ENCODE measurements at regions not wholly inside any gene's neighbourhood (a gene's known extent, or its start where the extent isn't known, plus 50 kb on each side); places are given as distances from the start of the nearest gene placed in this dataset.
"Not testable (repeated sequence)": the region's sequence is repeated elsewhere in the genome, so short reads cannot be mapped to it uniquely, and the experiment has no call there.

DNA sequence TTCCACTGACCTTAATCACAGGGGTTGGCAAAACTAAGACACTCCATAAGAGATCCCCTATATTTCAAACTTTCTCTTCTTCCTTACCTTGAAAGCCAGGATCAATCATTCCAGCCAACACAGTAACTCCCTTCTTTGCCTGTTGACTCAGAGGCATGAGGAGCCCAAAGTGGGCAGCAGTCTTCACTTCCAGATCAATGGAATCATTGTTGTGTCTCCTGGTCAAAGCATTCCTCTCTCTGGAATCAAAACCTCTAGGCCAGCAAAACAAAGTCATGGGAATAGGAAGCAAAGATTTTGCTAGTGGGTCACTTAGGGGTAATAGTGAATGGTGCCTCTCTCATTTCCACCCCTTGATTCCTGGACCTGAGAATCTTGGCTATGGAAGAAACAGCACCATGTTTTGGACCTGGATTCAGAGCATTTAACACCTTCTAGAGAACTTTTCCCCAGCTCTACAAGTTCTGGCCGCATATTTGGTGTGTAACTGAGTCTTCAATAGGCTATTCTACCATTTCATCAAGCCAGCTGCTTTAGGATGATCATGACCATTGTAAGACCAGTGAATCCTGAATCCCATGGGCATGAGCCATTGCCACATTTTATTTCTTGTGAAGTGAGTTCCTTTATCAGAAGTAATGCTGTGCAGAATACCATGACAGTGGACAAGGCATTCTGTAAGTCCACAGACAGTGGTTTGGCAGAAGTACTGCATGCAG lies 65.7 kb upstream of the SERPINE2 start:
- no peak for DNase-seq

DNA sequence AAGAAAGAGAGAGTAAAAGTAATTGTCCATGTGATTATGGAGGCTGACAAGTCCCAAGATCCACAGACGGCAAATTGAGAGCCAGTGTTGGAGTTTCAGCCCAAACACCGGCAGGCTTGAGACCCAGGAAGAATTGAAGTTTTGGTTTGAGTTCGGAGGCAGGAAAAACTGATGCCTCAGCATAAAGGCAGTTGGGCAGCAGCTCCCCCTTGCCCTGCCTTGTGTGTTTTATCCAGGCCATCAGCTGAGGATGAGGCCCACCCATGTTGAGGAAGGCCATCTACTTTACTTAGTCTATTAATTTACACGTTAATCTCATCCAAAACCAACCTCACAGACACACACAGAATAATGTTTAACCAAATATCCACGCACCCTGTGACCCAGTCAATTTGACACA lies 64.6 kb upstream of the SERPINE2 start:
- no peak for DNase-seq

DNA sequence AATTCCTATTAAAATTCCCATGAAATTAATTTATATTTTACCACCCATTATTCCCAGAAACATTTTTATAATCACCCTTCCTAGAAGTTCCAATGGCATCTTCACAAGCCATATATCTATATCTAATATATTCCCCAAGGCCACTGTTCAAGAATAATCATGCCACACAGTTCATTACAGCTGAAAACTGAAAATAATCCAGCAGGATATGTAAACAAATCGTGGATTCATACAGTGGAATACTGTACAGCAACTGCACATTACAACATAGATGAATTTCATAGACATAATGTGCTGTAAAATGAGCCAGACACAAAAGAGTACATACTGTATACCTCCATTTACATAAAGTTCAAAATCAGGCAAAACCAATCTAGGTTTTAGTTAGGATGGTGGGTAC lies 63.9 kb upstream of the SERPINE2 start:
- DNase-seq: no peak

DNA sequence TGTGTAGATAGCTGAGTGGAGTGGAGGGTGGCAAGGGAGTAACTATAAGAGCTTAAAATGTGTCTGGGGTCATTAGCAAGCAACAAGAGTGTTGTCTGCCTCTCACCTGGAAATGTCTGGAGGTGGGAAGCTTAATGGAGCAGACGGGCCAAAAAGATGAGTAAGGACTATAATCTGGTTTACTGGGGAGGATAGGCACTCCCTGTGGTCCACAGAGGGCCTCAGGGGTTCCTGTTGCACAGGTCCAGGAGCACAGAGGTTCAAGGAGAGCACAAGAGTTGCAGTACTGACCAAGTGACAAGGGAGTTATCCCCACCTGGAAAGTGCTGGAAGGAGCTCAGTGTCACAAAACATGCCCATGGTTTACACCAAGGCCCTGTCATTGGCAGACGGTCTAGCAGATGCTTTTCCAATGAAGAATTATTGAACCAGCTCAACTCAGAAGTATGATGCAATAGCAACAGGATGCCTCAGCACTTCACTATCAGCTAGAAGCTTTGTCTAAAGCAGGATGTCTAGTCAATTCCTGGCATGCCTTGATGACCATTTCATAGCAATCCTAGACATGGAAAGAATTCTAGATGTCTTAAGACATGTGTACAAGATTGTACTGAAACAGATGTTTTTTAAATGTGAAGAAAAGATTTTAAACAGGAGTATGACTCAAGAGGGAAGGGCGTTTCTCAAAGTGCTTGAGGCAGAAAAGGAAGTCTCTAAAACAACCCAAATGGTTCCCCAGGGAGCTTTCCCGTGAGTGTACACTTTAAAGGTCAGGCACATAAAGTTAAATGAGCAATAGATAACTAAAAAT lies 62.9 kb upstream of the SERPINE2 start:
- DNase-seq: no peak

DNA sequence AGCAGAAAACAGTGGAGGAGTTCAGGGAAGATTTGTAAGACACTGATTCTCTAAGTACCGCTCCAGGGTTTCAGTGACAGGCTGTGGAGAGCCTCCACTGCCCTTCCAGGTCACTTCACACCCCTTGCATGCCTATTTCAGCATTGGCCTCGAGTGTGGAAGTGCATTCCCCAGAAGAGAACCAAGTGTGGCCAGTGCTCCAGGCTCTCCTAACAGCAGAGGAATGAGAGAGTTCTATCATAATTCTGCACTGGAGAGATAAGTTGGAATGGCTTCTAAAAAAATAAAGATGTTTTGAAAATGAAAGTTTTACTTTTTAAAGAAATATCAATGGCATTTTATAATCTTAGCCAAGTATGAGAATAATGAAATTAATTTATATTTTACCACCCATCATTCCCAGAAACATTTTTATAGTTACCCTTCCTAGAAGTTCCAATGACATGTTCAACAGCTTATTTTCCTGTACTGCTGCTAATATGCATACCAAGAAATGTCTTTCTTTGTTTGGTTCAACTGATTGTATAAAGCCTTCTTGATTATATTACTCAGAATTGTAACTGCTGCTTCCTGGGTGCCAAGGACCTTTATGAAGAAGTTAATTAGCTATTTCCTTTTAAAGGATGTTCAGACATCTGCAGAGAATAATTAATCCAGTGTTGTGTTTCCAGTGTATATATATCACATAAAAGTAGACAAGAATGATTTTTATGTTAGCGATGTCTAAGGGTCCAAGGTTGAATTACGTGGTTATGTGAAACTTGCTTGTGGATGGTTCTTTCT lies 61.0 kb upstream of the SERPINE2 start:
- DNase-seq: no peak

DNA sequence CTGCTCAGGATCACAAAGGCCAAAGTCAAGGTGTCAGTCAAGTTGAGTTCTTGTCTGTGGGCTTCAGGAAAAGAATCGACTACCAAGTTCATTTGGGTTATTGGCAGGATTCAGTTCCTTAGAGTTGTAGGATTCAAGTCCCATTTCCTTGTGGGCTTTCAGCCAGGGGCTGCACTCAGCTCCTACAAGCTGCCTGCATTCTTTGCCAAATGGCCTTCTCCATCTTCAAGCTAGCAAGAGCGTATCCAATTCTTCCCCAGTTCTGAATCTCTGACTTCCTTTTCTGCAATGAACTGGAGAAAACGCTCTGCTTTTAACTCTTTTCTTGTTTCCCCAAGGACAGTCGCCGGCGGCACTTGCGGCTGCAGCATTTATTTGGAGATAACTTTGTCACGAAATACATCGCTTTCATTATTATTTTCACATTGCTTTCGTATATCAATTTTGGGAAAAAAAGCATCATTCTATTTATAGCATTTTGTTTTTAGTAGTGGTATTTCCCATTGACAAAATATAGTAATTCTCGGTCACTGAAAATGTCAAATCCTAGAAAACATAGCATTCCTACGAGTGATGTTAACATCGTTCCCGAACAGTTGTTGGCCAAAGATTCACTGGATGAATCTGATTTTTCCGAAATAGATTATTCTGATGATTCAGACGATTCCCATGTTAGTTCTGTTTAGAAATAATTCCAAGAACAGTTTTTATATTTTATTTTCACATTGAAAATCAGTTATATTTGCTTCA lies 59.6 kb upstream of the SERPINE2 start:
- no peak for DNase-seq

DNA sequence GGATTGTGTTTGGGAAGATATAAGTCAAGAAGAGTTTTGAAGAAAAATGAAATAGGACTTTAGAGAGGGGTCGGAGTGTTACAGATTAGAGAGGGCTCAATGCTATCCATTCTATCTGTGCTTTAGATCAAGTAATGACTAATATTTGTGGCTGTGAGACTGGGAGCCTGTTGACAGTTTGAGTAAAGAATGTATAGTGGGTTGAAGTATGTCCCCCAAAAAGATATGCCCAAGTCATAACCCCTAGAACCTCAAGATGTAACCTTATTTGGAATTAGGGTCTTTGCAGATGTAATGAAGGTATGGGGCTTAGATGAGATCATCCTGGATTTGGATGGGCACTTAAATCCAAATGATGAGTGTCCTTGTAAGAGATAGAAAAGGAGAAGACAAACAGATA lies 55.3 kb upstream of the SERPINE2 start:
- no peak for DNase-seq

DNA sequence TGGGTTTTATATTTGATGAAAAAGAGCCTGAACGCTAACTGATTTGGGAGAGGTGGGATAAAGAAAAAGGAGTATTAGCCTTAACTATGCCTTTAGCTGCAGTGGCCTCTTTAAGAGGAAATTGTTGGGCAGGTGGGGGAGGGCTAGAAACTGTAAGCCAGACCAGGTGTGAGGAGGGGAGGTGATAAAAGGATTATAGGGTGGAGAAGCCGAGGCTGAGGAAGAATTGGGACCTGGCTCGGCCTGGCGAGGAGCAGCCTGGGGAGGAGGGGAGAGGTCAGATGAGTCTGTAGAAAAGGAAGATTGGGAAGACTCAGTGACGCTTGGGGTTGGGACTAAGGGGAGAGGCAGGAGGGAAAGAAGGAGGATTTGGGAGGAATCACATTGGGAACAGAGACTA lies 52.6 kb upstream of the SERPINE2 start:
- not testable (repeated sequence) for DNase-seq

DNA sequence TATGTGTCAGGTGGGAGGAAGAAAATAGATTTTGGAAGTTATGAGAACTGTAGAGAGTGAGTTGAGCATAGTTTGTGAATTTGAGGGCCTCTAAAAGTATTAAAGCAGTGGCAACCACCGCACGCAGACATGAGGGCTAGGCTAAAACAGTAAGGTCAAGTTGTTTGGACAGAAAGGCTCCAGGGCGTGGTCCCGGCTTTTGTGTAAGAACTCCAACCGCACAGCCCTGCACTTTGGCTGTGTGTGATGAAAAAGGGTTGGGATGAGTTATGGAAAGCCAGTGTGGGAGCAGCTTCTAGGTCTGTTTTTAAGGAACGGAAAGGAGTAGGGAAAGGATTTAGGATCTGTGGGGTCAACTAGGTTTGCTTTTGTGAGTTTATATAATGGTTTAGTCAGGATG lies 50.5 kb upstream of the SERPINE2 start:
- DNase-seq: not testable (repeated sequence)
